ENCODE measurements at regions not wholly inside any gene's neighbourhood (a gene's known extent, or its start where the extent isn't known, plus 50 kb on each side); places are given as distances from the start of the nearest gene placed in this dataset.
A peak's percentile ranks its signal among the peaks of the same experiment; 100 is the strongest.

- intact Hi-C loops (cut with DNase I), result no loop called here
These were observed 653.3 kb downstream of the LTN1 start for GRCh38 chr21:28339403-28339802.

GRCh38 chr21:28338701-28339305 is 653.9 kb downstream of the LTN1 start:
- no peak for DNase-seq
- Histone ChIP-seq H3K9me3 (no peaks in the 10 kb centered on the region), H3K4me3 (no peak overlapping the region), H3K27me3 (no peaks in the 10 kb centered on the region), H3K4me1 (peaks cover 0 to 19% (median 0%) of the 10 kb centered on the region in 3 donors), H3K27ac (peak overlapping the region in 2 of 4 donors; percentile 7 to 9), H3K36me3 (no peaks in the 10 kb centered on the region)
- intact Hi-C loops (cut with DNase I), result no loop called here
- 49% methylated on average over 5 of the region's 5 CpGs for WGBS, 2 donors
- TF ChIP-seq, protein P1, sequence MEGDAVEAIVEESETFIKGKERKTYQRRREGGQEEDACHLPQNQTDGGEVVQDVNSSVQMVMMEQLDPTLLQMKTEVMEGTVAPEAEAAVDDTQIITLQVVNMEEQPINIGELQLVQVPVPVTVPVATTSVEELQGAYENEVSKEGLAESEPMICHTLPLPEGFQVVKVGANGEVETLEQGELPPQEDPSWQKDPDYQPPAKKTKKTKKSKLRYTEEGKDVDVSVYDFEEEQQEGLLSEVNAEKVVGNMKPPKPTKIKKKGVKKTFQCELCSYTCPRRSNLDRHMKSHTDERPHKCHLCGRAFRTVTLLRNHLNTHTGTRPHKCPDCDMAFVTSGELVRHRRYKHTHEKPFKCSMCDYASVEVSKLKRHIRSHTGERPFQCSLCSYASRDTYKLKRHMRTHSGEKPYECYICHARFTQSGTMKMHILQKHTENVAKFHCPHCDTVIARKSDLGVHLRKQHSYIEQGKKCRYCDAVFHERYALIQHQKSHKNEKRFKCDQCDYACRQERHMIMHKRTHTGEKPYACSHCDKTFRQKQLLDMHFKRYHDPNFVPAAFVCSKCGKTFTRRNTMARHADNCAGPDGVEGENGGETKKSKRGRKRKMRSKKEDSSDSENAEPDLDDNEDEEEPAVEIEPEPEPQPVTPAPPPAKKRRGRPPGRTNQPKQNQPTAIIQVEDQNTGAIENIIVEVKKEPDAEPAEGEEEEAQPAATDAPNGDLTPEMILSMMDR (IDR thresholded peaks at IDR 0.05), result no peak
- no peak for TF ChIP-seq POLR2A (IDR thresholded peaks at IDR 0.05)

More at GRCh38 chr21:28339403-28339802, 653.3 kb downstream of the LTN1 start:
- no peaks in the 10 kb centered on the region for H3K27me3 ChIP-seq
- 54 to 85% methylated on average over 3 of the region's 3 CpGs for WGBS, 2 donors
- H3K27ac ChIP-seq, result peak overlapping the region in 2 of 4 donors; percentile 7 to 36
- peaks cover 0 to 16% (median 0%) of the 10 kb centered on the region in 3 donors for H3K4me1 ChIP-seq
- no peaks in the 10 kb centered on the region for H3K9me3 ChIP-seq
- TF ChIP-seq, protein P1 (IDR thresholded peaks at IDR 0.05), result no peak
- no peak for TF ChIP-seq POLR2A (IDR thresholded peaks at IDR 0.05)
- H3K36me3 ChIP-seq, result no peaks in the 10 kb centered on the region
- H3K4me3 ChIP-seq, result no peak overlapping the region
- no peak for DNase-seq

GRCh38 chr21:28337315-28337714 is 655.4 kb downstream of the LTN1 start:
- Histone ChIP-seq H3K27ac (peak overlapping the region in 1 of 4 donors; percentile 30), H3K27me3 (no peaks in the 10 kb centered on the region), H3K9me3 (no peaks in the 10 kb centered on the region), H3K36me3 (no peaks in the 10 kb centered on the region), H3K4me1 (peaks cover 0 to 19% (median 0%) of the 10 kb centered on the region in 3 donors), H3K4me3 (no peak overlapping the region)
- no peak for TF ChIP-seq POLR2A (IDR thresholded peaks at IDR 0.05)
- TF ChIP-seq, protein P1 (IDR thresholded peaks at IDR 0.05), result peak in 4 of 6 experiments; percentile 27 to 48 (median 35)
- intact Hi-C loops (cut with DNase I), result no loop called here
- DNase-seq, result no peak

- intact Hi-C loops (cut with DNase I), result no loop called here
- Histone ChIP-seq H3K4me3 (no peak overlapping the region), H3K4me1 (peaks cover 0 to 19% (median 0%) of the 10 kb centered on the region in 3 donors), H3K27me3 (no peaks in the 10 kb centered on the region), H3K9me3 (no peaks in the 10 kb centered on the region), H3K36me3 (no peaks in the 10 kb centered on the region), H3K27ac (no peak overlapping the region)
- 0% methylated on average over 3 of the region's 3 CpGs for WGBS, 2 donors
- no peak for DNase-seq
- TF ChIP-seq POLR2A (IDR thresholded peaks at IDR 0.05), result no peak
- TF ChIP-seq, protein P1 (IDR thresholded peaks at IDR 0.05), result peak; percentile 19 to 61 (median 40)
These were observed 656.4 kb downstream of the LTN1 start for GRCh38 chr21:28336314-28336713.

GRCh38 chr21:28334407-28334806 is 658.3 kb downstream of the LTN1 start:
- Histone ChIP-seq H3K9me3 (no peaks in the 10 kb centered on the region), H3K27ac (peak overlapping the region in 1 of 4 donors; percentile 34), H3K27me3 (no peaks in the 10 kb centered on the region), H3K4me1 (peaks cover 0 to 19% (median 0%) of the 10 kb centered on the region in 3 donors), H3K4me3 (no peak overlapping the region), H3K36me3 (no peaks in the 10 kb centered on the region)
- no peak for DNase-seq
- intact Hi-C loops (cut with DNase I), result no loop called here
- WGBS, 2 donors, result 33 to 45% methylated on average over 2 of the region's 2 CpGs
- TF ChIP-seq, protein P1 (IDR thresholded peaks at IDR 0.05), result no peak
- no peak for TF ChIP-seq POLR2A (IDR thresholded peaks at IDR 0.05)
